Lower lobe of right lung (tissue), 2 donors: ENCODE measurements at regions not wholly inside any gene's neighbourhood (a gene's known extent, or its start where the extent isn't known, plus 50 kb on each side); places are given as distances from the start of the nearest gene placed in this dataset.

Source experiments
- ATAC-seq, 2 donors: fragments of 200-7000 bp; cut with Tn5 transposase; one replicate each; pipeline ENCODE4 v1.9.1; 2020 to 2022; ENCODE audit warnings: mild to moderate bottlenecking in 2 of 2, moderate library complexity in 2 of 2
- DNase-seq: peaks from one replicate; pipeline ENCODE4 v3.0.0-alpha.2; 2020
- H3K27ac ChIP-seq: fragments of 200-600 bp; one replicate; pipeline ENCODE4 v1.8.0; 2022
- H3K27me3 ChIP-seq: fragments of 200-600 bp; one replicate; pipeline ENCODE4 v1.8.0; 2022; ENCODE audit warnings: low read depth
- H3K36me3 ChIP-seq: fragments of 200-600 bp; one replicate; pipeline ENCODE4 v1.8.0; 2022; ENCODE audit warnings: mild to moderate bottlenecking
- H3K4me1 ChIP-seq: fragments of 200-600 bp; one replicate; pipeline ENCODE4 v1.8.0; 2022
- H3K4me3 ChIP-seq: fragments of 200-600 bp; one replicate; pipeline ENCODE4 v1.8.0; 2022; ENCODE audit warnings: mild to moderate bottlenecking
- H3K9me3 ChIP-seq: fragments of 200-600 bp; one replicate; pipeline ENCODE4 v1.8.0; 2022
- intact Hi-C: fragments of 100-400 bp; cut with DNase I; formaldehyde crosslinking; loops from one replicate; pipeline ENCODE4 v1.11.0; 2022
- TF ChIP-seq, protein P1 (sequence below): fragments of 200-600 bp; IDR thresholded peaks from one replicate; pipeline ENCODE4 v1.8.0; 2022; ENCODE audit warnings: antibody characterized with exemption, mild to moderate bottlenecking
- donor health status: DM: no; HTN: yes; CAD: no; lungs with severe emphysema.

DNA sequence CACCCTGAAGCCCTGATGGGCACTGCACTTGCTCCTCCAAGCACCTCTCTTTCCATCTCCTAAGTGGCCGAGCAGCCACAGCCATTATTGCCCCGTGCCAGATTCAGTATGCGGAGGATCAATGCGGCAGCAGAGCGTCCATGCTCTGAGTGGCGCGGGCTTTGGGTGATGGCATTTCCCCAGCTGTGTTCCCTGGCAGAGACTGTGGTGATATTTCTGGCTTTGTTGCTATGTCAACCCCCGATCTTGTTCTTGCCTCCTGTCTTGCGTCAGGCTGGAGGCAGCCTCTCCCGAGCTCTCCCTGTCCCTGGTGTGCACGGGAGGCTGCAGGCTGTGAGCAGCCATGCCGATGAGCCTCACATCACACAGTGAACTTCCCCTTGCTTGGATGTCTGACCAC, 1018.6 kb downstream of the TBC1D22A start:
- no peaks in the 10 kb centered on the region for H3K27me3 ChIP-seq
- intact Hi-C loops, result no loop called here
- ATAC-seq (no peak), DNase-seq (no peak)
- no peaks in the 10 kb centered on the region for H3K36me3 ChIP-seq
- no peak overlapping the region for H3K4me3 ChIP-seq
- no peaks in the 10 kb centered on the region for H3K9me3 ChIP-seq
- no peaks in the 10 kb centered on the region for H3K4me1 ChIP-seq
- no peak overlapping the region for H3K27ac ChIP-seq
- TF ChIP-seq, protein P1, sequence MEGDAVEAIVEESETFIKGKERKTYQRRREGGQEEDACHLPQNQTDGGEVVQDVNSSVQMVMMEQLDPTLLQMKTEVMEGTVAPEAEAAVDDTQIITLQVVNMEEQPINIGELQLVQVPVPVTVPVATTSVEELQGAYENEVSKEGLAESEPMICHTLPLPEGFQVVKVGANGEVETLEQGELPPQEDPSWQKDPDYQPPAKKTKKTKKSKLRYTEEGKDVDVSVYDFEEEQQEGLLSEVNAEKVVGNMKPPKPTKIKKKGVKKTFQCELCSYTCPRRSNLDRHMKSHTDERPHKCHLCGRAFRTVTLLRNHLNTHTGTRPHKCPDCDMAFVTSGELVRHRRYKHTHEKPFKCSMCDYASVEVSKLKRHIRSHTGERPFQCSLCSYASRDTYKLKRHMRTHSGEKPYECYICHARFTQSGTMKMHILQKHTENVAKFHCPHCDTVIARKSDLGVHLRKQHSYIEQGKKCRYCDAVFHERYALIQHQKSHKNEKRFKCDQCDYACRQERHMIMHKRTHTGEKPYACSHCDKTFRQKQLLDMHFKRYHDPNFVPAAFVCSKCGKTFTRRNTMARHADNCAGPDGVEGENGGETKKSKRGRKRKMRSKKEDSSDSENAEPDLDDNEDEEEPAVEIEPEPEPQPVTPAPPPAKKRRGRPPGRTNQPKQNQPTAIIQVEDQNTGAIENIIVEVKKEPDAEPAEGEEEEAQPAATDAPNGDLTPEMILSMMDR, result no peak

DNA sequence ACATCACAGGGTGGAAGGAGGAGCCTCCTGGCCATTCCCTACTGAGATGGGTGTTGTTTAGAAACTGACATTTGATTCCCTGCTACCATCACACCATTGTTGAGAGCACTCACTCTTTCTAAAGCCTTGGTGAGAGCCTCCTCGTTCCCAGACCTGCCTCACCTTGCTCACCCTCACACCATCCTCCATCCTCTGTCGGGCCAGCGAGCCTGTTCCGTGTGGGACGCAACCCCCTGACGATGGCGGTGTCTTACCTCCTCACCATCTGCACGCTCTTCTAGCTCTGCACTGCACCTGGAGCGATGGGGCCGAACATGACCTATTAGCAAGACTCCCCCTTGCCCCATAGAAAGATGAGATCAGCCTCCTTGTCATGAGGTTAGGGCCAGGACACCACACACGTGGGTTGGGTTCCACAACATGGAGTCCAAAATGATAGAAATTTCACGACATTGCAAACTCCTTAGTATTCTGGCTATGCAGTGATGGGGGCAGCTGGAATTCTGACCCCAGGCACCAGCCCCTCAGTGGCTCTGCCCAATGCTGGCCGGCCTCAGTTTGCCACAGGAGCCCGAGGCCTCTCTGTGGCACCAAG, 1017.9 kb downstream of the TBC1D22A start:
- no peaks in the 10 kb centered on the region for H3K36me3 ChIP-seq
- H3K4me1 ChIP-seq, result no peaks in the 10 kb centered on the region
- ATAC-seq, result no peak
- no peaks in the 10 kb centered on the region for H3K9me3 ChIP-seq
- DNase-seq, result no peak
- no peak overlapping the region for H3K27ac ChIP-seq
- intact Hi-C loops, result no loop called here
- no peak overlapping the region for H3K4me3 ChIP-seq
- TF ChIP-seq, protein P1, result no peak
- no peaks in the 10 kb centered on the region for H3K27me3 ChIP-seq

DNA sequence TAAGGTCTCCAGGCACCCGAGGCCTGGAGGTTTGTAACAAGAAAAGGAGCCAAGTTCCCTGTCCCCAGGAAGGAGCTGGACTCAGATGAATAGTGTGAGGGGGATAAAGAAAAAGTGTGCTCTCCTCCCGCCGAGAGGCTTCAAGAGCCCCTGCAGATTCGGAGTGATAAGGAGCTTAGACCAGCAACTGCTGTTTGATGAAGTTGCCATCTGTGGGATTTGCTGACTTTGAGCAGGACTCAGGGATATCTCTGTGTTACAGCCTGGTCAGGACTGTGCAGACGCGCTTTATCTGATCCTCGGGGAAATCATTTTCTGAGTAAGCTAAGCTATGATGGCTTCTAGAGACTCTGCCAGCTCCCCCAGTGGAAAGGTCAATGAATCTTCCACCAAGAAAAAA, 1017.0 kb downstream of the TBC1D22A start:
- H3K9me3 ChIP-seq, result no peaks in the 10 kb centered on the region
- TF ChIP-seq, protein P1, result no peak
- ATAC-seq, result no peak

DNA sequence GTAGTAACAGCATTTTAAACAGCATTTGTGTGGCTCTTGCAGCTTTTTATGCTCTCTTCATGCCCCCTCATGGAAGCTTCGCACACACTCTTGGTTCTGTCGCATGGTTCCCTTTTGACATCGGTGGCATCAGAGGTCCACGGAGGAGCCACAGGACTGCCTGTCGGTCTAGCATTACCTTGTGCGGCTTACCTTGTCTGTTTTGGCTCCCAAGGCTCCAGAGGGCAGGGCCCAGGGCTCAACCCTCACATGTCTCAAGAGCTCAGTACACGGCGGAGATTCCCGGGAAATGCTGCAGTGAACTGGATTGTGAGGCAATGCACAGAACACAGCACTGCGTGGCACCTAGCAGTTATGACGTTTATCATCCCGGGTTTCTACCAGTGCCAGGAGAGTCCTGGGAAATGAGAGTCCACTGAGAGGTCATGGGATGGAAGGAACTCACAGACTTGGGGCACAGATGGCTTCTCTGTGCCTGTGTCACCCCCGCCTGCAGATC, 1015.8 kb downstream of the TBC1D22A start:
- H3K27ac ChIP-seq, result no peak overlapping the region
- TF ChIP-seq, protein P1, result no peak
- intact Hi-C loops, result no loop called here
- H3K4me1 ChIP-seq, result no peaks in the 10 kb centered on the region
- H3K4me3 ChIP-seq, result no peak overlapping the region
- no peaks in the 10 kb centered on the region for H3K9me3 ChIP-seq
- no peaks in the 10 kb centered on the region for H3K36me3 ChIP-seq
- ATAC-seq, result no peak
- no peaks in the 10 kb centered on the region for H3K27me3 ChIP-seq
- DNase-seq, result no peak

More for the DNA sequence above, 1017.0 kb downstream of the TBC1D22A start:
- no peaks in the 10 kb centered on the region for H3K36me3 ChIP-seq
- intact Hi-C loops, result no loop called here
- H3K27me3 ChIP-seq, result no peaks in the 10 kb centered on the region
- H3K27ac ChIP-seq, result no peak overlapping the region
- no peak overlapping the region for H3K4me3 ChIP-seq
- H3K4me1 ChIP-seq, result no peaks in the 10 kb centered on the region
- no peak for DNase-seq

DNA sequence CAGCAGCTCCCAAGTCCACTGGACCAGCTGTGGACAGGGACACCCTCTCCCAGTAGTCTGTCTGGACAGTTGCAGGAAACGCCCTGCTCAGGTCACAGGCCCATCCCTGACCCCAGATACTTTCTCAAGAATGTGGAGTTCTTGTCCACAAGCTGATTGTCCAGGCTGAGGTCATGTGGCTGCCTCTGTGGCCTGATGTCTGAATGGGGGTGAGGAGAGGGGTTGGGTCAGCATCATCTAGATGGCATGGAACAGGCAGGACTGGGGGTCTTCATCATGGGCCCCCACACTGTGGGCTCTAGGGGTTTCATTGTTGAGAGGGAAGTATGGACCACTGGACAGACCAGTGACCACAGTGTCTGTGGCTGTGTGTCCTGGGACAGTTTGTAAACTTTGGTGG, 1015.0 kb downstream of the TBC1D22A start:
- intact Hi-C loops, result no loop called here
- H3K27me3 ChIP-seq, result no peaks in the 10 kb centered on the region
- DNase-seq, result no peak
- TF ChIP-seq, protein P1, result no peak
- H3K4me1 ChIP-seq, result no peaks in the 10 kb centered on the region
- no peak overlapping the region for H3K27ac ChIP-seq
- no peak for ATAC-seq
- no peaks in the 10 kb centered on the region for H3K36me3 ChIP-seq
- no peaks in the 10 kb centered on the region for H3K9me3 ChIP-seq
- no peak overlapping the region for H3K4me3 ChIP-seq
